Activated T-cell treated with anti-CD3 and anti-CD28 coated beads, Interleukin-2, amount 50 U/mL, for 4 hours (primary cell): ENCODE measurements at regions not wholly inside any gene's neighbourhood (a gene's known extent, or its start where the extent isn't known, plus 50 kb on each side); places are given as distances from the start of the nearest gene placed in this dataset.

ENCODE experiments used
- ATAC-seq, 2 donors: fragments of 200-7000 bp; cut with Tn5 transposase; one replicate each; pipeline ENCODE4 v1.10.0; 2021
- DNase-seq: peaks from one replicate; pipeline ENCODE4 v3.0.0-alpha.2; 2020
- H3K27me3 Mint-ChIP-seq: one replicate; pipeline ENCODE4 v1.8.0; 2021; ENCODE audit warnings: low read depth, mixed read lengths
- H3K36me3 Mint-ChIP-seq: one replicate; pipeline ENCODE4 v1.8.0; 2022; ENCODE audit warnings: mixed read lengths; ENCODE audit not compliant: insufficient read depth
- H3K4me1 Mint-ChIP-seq: one replicate; pipeline ENCODE4 v1.8.0; 2021; ENCODE audit warnings: low read depth, mixed read lengths
- H3K4me3 Mint-ChIP-seq: one replicate; pipeline ENCODE4 v1.8.0; 2021; ENCODE audit warnings: mild to moderate bottlenecking, moderate library complexity, mixed read lengths
- H3K9me3 Mint-ChIP-seq: one replicate; pipeline ENCODE4 v1.8.0; 2021; ENCODE audit warnings: mixed read lengths

DNA sequence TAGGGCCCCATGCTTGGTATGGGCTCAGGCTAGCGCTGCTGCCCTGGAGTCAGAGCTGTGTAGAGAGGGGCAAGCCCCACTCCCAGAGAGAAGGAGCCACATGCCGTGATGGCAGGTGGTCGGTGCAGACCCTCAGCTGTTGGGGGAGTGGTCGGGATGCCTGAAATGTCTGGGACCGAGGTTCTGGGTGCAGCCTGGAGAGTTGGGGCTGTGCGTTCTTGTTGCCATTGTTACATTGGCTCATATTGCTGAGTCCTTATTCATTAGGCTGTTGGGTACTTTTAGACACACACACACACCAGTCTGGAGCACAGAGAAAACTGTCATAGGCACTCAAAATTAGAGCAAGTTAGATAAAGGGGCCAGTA is 83.9 kb downstream of the UNC5CL start:
- Mint-ChIP-seq H3K4me3 (no peak overlapping the region), H3K4me1 (no peaks in the 10 kb centered on the region), H3K36me3 (no peaks in the 10 kb centered on the region), H3K27me3 (peaks cover 16% of the 10 kb centered on the region), H3K9me3 (no peaks in the 10 kb centered on the region)
- DNase-seq (no peak), ATAC-seq (no peak)

GRCh38 chr6:40954446-40955177 is 84.4 kb downstream of the UNC5CL start:
- ATAC-seq: no peak
- H3K9me3 Mint-ChIP-seq: no peaks in the 10 kb centered on the region

DNA sequence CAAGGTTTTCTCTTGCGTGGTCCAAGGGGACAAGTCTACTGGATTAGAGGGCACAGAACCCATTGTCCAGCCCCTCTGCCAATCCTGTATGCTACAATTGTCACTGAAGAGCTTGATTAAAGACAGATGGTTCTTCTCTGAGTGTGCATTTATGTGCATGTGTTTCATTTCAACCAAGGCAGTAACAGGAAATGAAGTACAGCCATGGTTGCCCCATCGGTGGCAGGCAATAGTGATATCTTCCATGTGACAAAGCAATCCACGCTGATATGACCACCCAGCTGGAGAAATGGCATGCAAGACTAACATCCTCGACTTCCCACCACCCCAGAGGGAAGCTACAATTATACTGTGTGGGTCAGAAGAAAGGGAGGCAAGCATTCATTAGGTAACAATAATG is 85.5 kb downstream of the UNC5CL start:
- H3K36me3 Mint-ChIP-seq: no peaks in the 10 kb centered on the region
- no peak for ATAC-seq
- H3K27me3 Mint-ChIP-seq: peaks cover 25% of the 10 kb centered on the region
- no peaks in the 10 kb centered on the region for H3K9me3 Mint-ChIP-seq
- no peak for DNase-seq
- H3K4me3 Mint-ChIP-seq: no peak overlapping the region
- no peaks in the 10 kb centered on the region for H3K4me1 Mint-ChIP-seq

More at GRCh38 chr6:40954446-40955177, 84.4 kb downstream of the UNC5CL start:
- Mint-ChIP-seq H3K4me1 (no peaks in the 10 kb centered on the region), H3K27me3 (peaks cover 22% of the 10 kb centered on the region), H3K4me3 (no peak overlapping the region), H3K36me3 (no peaks in the 10 kb centered on the region)
- DNase-seq: no peak

GRCh38 chr6:40950986-40951698 is 87.9 kb downstream of the UNC5CL start:
- DNase-seq (no peak), ATAC-seq (no peak)
- no peaks in the 10 kb centered on the region for H3K4me1 Mint-ChIP-seq
- H3K9me3 Mint-ChIP-seq: no peaks in the 10 kb centered on the region
- no peak overlapping the region for H3K4me3 Mint-ChIP-seq
- peaks cover 26% of the 10 kb centered on the region for H3K27me3 Mint-ChIP-seq
- H3K36me3 Mint-ChIP-seq: no peaks in the 10 kb centered on the region

DNA sequence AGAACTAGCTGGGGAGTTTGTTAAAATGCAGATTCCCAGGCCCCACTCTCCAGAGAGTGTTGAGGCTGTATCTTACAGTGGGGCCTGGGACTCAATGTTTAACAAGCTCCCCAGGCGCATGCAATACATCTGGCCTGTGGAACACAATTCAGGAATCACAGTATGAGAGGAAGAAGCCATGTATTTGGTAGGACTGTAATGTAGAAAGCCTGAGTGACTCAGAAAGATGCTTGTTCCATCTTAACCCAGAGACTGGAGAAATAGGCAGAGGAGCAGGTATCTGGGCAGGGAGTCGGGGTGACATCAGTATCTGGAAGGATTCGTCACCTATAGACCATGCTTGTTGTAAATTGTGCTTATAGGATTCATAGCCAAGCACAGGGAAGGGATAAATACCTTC is 90.5 kb downstream of the UNC5CL start:
- H3K36me3 Mint-ChIP-seq: no peaks in the 10 kb centered on the region

DNA sequence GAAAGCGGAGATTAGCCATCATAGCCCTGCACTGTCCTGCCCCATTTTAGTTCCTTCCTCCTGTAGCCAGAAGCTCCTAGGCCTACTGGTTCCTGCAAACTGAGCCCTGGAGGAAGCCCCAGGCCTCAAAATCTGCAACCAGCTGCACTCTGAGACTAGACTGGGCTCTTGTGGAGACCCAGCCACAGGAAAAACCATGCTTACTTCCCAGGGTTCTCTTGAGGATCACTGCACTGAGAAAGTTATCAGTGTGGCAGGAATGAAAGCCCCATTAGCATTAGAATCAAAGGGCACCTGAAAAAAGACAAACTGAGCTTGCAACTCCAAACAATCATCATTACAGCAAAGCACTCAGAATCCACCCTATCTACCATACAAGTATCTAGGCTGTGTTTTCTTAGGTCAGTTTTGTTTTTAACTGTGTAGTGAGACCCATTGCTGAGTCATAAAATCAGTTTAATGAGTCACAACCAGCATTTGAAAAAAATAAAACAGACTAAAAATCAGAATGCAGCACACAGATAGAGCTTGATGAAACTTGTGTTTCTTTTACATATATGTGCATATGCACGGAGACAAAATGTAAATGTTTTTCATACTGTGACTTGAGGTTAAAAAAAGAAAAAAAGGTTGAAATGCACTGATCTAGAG is 91.0 kb downstream of the UNC5CL start:
- DNase-seq: no peak
- no peak for ATAC-seq
- Mint-ChIP-seq H3K4me1 (no peaks in the 10 kb centered on the region), H3K9me3 (no peaks in the 10 kb centered on the region), H3K36me3 (no peaks in the 10 kb centered on the region), H3K27me3 (peaks cover 24% of the 10 kb centered on the region), H3K4me3 (no peak overlapping the region)

More for the DNA sequence above, 90.5 kb downstream of the UNC5CL start:
- Mint-ChIP-seq H3K9me3 (no peaks in the 10 kb centered on the region), H3K4me3 (no peak overlapping the region), H3K27me3 (peaks cover 24% of the 10 kb centered on the region), H3K4me1 (no peaks in the 10 kb centered on the region)
- ATAC-seq: no peak
- DNase-seq: no peak

GRCh38 chr6:40946738-40947301 is 92.2 kb downstream of the UNC5CL start:
- ATAC-seq: no peak
- no peaks in the 10 kb centered on the region for H3K9me3 Mint-ChIP-seq
- H3K4me3 Mint-ChIP-seq: no peak overlapping the region
- no peaks in the 10 kb centered on the region for H3K36me3 Mint-ChIP-seq
- DNase-seq: no peak
- no peaks in the 10 kb centered on the region for H3K4me1 Mint-ChIP-seq
- H3K27me3 Mint-ChIP-seq: peaks cover 20% of the 10 kb centered on the region

- H3K9me3 Mint-ChIP-seq: no peaks in the 10 kb centered on the region
- no peak overlapping the region for H3K4me3 Mint-ChIP-seq
- DNase-seq (no peak), ATAC-seq (no peak)
- no peaks in the 10 kb centered on the region for H3K36me3 Mint-ChIP-seq
- H3K4me1 Mint-ChIP-seq: no peaks in the 10 kb centered on the region
- H3K27me3 Mint-ChIP-seq: peaks cover 20% of the 10 kb centered on the region
Observed at GRCh38 chr6:40937491-40937890, 101.5 kb downstream of the UNC5CL start.

GRCh38 chr6:40936818-40937251 is 102.2 kb downstream of the UNC5CL start:
- ATAC-seq (no peak), DNase-seq (no peak)
- no peaks in the 10 kb centered on the region for H3K36me3 Mint-ChIP-seq
- H3K27me3 Mint-ChIP-seq: peaks cover 20% of the 10 kb centered on the region
- no peak overlapping the region for H3K4me3 Mint-ChIP-seq
- no peaks in the 10 kb centered on the region for H3K9me3 Mint-ChIP-seq
- no peaks in the 10 kb centered on the region for H3K4me1 Mint-ChIP-seq

GRCh38 chr6:40933864-40934263 is 105.2 kb downstream of the UNC5CL start:
- no peak for ATAC-seq
- H3K9me3 Mint-ChIP-seq: no peaks in the 10 kb centered on the region
- H3K4me3 Mint-ChIP-seq: no peak overlapping the region
- no peaks in the 10 kb centered on the region for H3K4me1 Mint-ChIP-seq
- no peaks in the 10 kb centered on the region for H3K36me3 Mint-ChIP-seq
- DNase-seq: no peak
- peaks cover 10% of the 10 kb centered on the region for H3K27me3 Mint-ChIP-seq

- ATAC-seq (no peak), DNase-seq (no peak)
- Mint-ChIP-seq H3K36me3 (no peaks in the 10 kb centered on the region), H3K27me3 (peaks cover 10% of the 10 kb centered on the region), H3K4me3 (no peak overlapping the region), H3K4me1 (no peaks in the 10 kb centered on the region), H3K9me3 (no peaks in the 10 kb centered on the region)
Observed at GRCh38 chr6:40932953-40933352, 106.1 kb downstream of the UNC5CL start.

DNA sequence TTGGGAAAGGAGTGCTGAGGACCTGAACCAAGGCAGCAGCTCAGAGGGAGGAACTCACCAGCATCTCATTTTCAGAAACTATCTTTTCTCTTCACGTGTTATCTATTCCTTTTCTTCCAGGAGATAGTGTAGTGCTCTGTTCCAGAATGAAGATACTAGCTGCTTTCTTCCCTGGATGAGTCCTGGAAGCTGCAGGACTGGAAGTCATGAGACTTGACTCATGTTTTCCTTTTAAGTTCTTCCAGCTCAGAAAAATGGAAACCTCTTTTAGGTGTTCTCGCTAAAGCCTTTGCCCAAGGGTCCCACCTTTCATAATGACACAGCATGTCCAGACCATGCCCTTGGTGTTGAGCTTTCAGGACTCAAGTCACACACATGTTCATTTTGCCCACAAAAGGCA is 106.7 kb downstream of the UNC5CL start:
- no peak for ATAC-seq
- no peaks in the 10 kb centered on the region for H3K36me3 Mint-ChIP-seq
- H3K9me3 Mint-ChIP-seq: no peaks in the 10 kb centered on the region
- DNase-seq: no peak
- no peak overlapping the region for H3K4me3 Mint-ChIP-seq
- H3K4me1 Mint-ChIP-seq: no peaks in the 10 kb centered on the region
- peaks cover 10% of the 10 kb centered on the region for H3K27me3 Mint-ChIP-seq

GRCh38 chr6:40931931-40932330 is 107.1 kb downstream of the UNC5CL start:
- ATAC-seq: no peak
- Mint-ChIP-seq H3K4me3 (no peak overlapping the region), H3K4me1 (no peaks in the 10 kb centered on the region)

DNA sequence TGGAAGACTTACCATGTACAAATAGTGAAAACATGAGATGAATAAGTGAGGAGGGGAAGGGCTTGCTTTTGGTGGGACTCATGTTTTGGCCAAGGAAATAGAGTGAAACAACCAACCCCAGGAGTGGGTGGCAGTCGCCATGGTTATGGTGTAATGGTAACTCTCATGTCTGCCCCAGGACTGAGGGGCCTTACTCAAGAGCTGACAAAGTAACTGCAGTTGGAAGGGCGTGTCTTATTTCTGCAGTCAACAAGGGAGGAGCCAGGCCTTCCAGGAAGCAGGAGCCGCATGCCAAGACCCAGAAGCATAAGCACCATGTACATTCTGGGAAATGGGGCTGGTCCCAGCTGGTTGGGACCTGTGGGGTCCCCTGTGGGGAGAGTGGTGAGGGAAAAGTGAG is 108.5 kb downstream of the UNC5CL start:
- no peak for ATAC-seq
- no peaks in the 10 kb centered on the region for H3K4me1 Mint-ChIP-seq
- DNase-seq: no peak
- H3K9me3 Mint-ChIP-seq: no peaks in the 10 kb centered on the region
- H3K36me3 Mint-ChIP-seq: no peaks in the 10 kb centered on the region
- peaks cover 13% of the 10 kb centered on the region for H3K27me3 Mint-ChIP-seq
- no peak overlapping the region for H3K4me3 Mint-ChIP-seq

More at GRCh38 chr6:40931931-40932330, 107.1 kb downstream of the UNC5CL start:
- Mint-ChIP-seq H3K36me3 (no peaks in the 10 kb centered on the region), H3K27me3 (peaks cover 10% of the 10 kb centered on the region), H3K9me3 (no peaks in the 10 kb centered on the region)
- DNase-seq: no peak
